IMR-90 (cell line): ENCODE measurements at regions not wholly inside any gene's neighbourhood (a gene's known extent, or its start where the extent isn't known, plus 50 kb on each side); places are given as distances from the start of the nearest gene placed in this dataset.

Experiments
- ATAC-seq: fragments of 200-7000 bp; cut with Tn5 transposase; 2 replicates; pipeline ENCODE4 v1.9.1; 2020; ENCODE audit warnings: low read depth, mild to moderate bottlenecking, moderate library complexity
- BruUV-seq: library from RNA; stranded (reverse); fragments of 400-500 nt; replicated peaks from 2 replicates; lab custom pipeline; 2021; lab: Mats Ljungman, UMichigan
- CTCF ChIA-PET: fragments of 300-600 bp; formaldehyde crosslinking; extraction: SDS; loops from one replicate; lab custom pipeline; 2021; ENCODE audit warnings: antibody characterized with exemption; lab: Yijun Ruan, JAX
- POLR2A ChIA-PET: fragments of 300-600 bp; sonication (Branson Sonifier 250); formaldehyde crosslinking; loops from one replicate; lab custom pipeline; 2022; ENCODE audit warnings: antibody characterized with exemption; ENCODE audit not compliant: unreplicated experiment; lab: Charles Lee
- DNase-seq: peaks from one replicate; pipeline ENCODE4 v3.0.0; 2013
- H2AFZ ChIP-seq: replicated peaks from 2 replicates; pipeline ENCODE3; 2013; ENCODE audit warnings: low read length, mild to moderate bottlenecking; ENCODE audit not compliant: poor library complexity
- H2AK5ac ChIP-seq: 2 replicates; pipeline ENCODE4 v1.6.1; 2013; ENCODE audit warnings: low read depth, low read length, inconsistent platforms
- H2AK9ac ChIP-seq: replicated peaks from 2 replicates; pipeline ENCODE3; 2013; ENCODE audit warnings: mild to moderate bottlenecking, low read depth, low read length, moderate library complexity; ENCODE audit not compliant: poor library complexity
- H2BK120ac ChIP-seq: 2 replicates; pipeline ENCODE4 v1.6.1; 2013; ENCODE audit warnings: low read depth, low read length, inconsistent platforms
- H2BK15ac ChIP-seq: 3 replicates; pipeline ENCODE4 v1.6.1; 2013; ENCODE audit warnings: low read depth, low read length, inconsistent platforms
- H2BK20ac ChIP-seq: 2 replicates; pipeline ENCODE4 v1.6.1; 2013; ENCODE audit warnings: low read depth, mild to moderate bottlenecking, inconsistent platforms, low read length, moderate library complexity
- H2BK5ac ChIP-seq: 2 replicates; pipeline ENCODE4 v1.6.1; 2013; ENCODE audit warnings: mild to moderate bottlenecking, low read depth, low read length, inconsistent platforms; ENCODE audit not compliant: poor library complexity, severe bottlenecking
- H3K14ac ChIP-seq: replicated peaks from 2 replicates; pipeline ENCODE4 v1.6.1; 2013; ENCODE audit warnings: low read depth, low read length, inconsistent platforms
- H3K18ac ChIP-seq: 2 replicates; pipeline ENCODE4 v1.6.1; 2013; ENCODE audit warnings: low read depth, low read length, control low read depth
- H3K23ac ChIP-seq: 2 replicates; pipeline ENCODE4 v1.6.1; 2013; ENCODE audit warnings: low read depth, low read length, inconsistent platforms
- H3K27ac ChIP-seq: 2 replicates; pipeline ENCODE4 v1.5.1; 2013; ENCODE audit warnings: mild to moderate bottlenecking, control low read depth, low read length; ENCODE audit not compliant: insufficient read depth
- H3K27me3 ChIP-seq: 2 replicates; pipeline ENCODE4 v1.6.1; 2013; ENCODE audit warnings: low read length; ENCODE audit not compliant: control insufficient read depth, insufficient read depth
- H3K36me3 ChIP-seq: 2 replicates; pipeline ENCODE4 v1.6.1; 2013; ENCODE audit warnings: low read length, mixed read lengths; ENCODE audit not compliant: control insufficient read depth, insufficient read depth
- H3K4ac ChIP-seq: 2 replicates; pipeline ENCODE4 v1.6.1; 2013; ENCODE audit warnings: low read depth, low read length, inconsistent platforms
- H3K4me1 ChIP-seq: 2 replicates; pipeline ENCODE4 v1.6.1; 2013; ENCODE audit warnings: low read length, mixed read lengths; ENCODE audit not compliant: control insufficient read depth, insufficient read depth
- H3K4me2 ChIP-seq: 2 replicates; pipeline ENCODE4 v1.6.1; 2013; ENCODE audit warnings: low read depth, mild to moderate bottlenecking, control low read depth, low read length, moderate library complexity
- H3K4me3 ChIP-seq: 2 replicates; pipeline ENCODE4 v1.5.1; 2013; ENCODE audit warnings: low read depth, mild to moderate bottlenecking, control low read depth, low read length, moderate library complexity; ENCODE audit not compliant: insufficient read depth
- H3K56ac ChIP-seq: 2 replicates; pipeline ENCODE4 v1.6.1; 2013; ENCODE audit warnings: low read length, inconsistent platforms; ENCODE audit not compliant: insufficient read depth; ENCODE audit errors: extremely low read depth
- H3K79me1 ChIP-seq, 2 experiments: 2 replicates each; pipeline ENCODE4 v1.6.1; 2013; ENCODE audit warnings: low read length in 2 of 2, inconsistent platforms in 1 of 2, low read depth in 1 of 2
- H3K9ac ChIP-seq: 2 replicates; pipeline ENCODE4 v1.6.1; 2013; ENCODE audit warnings: low read depth, low read length, control low read depth
- H3K9me1 ChIP-seq: 2 replicates; pipeline ENCODE4 v1.6.1; 2013; ENCODE audit warnings: low read length, inconsistent platforms; ENCODE audit not compliant: insufficient read depth
- H3K9me3 ChIP-seq: 2 replicates; pipeline ENCODE4 v1.6.1; 2013; ENCODE audit warnings: low read length; ENCODE audit not compliant: control insufficient read depth, insufficient read depth
- H4K20me1 ChIP-seq: 2 replicates; pipeline ENCODE4 v1.6.1; 2013; ENCODE audit warnings: low read length, inconsistent platforms; ENCODE audit not compliant: insufficient read depth
- H4K5ac ChIP-seq: 2 replicates; pipeline ENCODE4 v1.6.1; 2013; ENCODE audit warnings: mild to moderate bottlenecking, low read depth, low read length, control low read depth
- H4K8ac ChIP-seq, 2 experiments: 2 replicates each; pipeline ENCODE4 v1.6.1; 2013; ENCODE audit warnings: low read depth in 2 of 2, low read length in 2 of 2, control low read depth in 1 of 2, inconsistent platforms in 1 of 2
- H4K91ac ChIP-seq: 2 replicates; pipeline ENCODE4 v1.6.1; 2013; ENCODE audit warnings: low read depth, low read length, inconsistent platforms; ENCODE audit not compliant: insufficient read depth
- BHLHE40 ChIP-seq: fragments of 150-350 bp; IDR thresholded peaks from 2 replicates; pipeline ENCODE4 v1.6.1; 2016; ENCODE audit warnings: mild to moderate bottlenecking, low read depth, low read length
- CEBPB ChIP-seq: IDR thresholded peaks from 2 replicates; pipeline ENCODE4 v1.6.1; 2012; ENCODE audit warnings: low read depth, low read length, improper control_type of control experiment
- CHD1 ChIP-seq: IDR thresholded peaks from 2 replicates; pipeline ENCODE4 v1.6.1; 2012; ENCODE audit warnings: low read depth, low read length, improper control_type of control experiment
- CTCF ChIP-seq: conservative IDR thresholded peaks from 2 replicates; pipeline ENCODE4 v1.5.1; 2012; ENCODE audit warnings: mild to moderate bottlenecking, low read depth, low read length, improper control_type of control experiment
- ELK1 ChIP-seq: fragments of 150-350 bp; IDR thresholded peaks from 2 replicates; pipeline ENCODE4 v1.6.1; 2016; ENCODE audit warnings: low read depth, mild to moderate bottlenecking, low read length, moderate library complexity, borderline replicate concordance
- FOS ChIP-seq: fragments of 150-350 bp; IDR thresholded peaks from 2 replicates; pipeline ENCODE4 v1.6.1; 2016; ENCODE audit warnings: low read depth, low read length
- MAFK ChIP-seq: IDR thresholded peaks from 2 replicates; pipeline ENCODE4 v1.6.1; 2012; ENCODE audit warnings: low read depth, low read length, improper control_type of control experiment
- MAZ ChIP-seq: IDR thresholded peaks from 2 replicates; pipeline ENCODE4 v1.6.1; 2012; ENCODE audit warnings: low read depth, mild to moderate bottlenecking, low read length, improper control_type of control experiment, moderate library complexity, borderline replicate concordance
- MXI1 ChIP-seq: IDR thresholded peaks from 2 replicates; pipeline ENCODE4 v1.6.1; 2012; ENCODE audit warnings: low read depth, mild to moderate bottlenecking, low read length, moderate library complexity, borderline replicate concordance
- NFE2L2 ChIP-seq: fragments of 150-350 bp; IDR thresholded peaks from 2 replicates; pipeline ENCODE4 v1.6.1; 2016; ENCODE audit warnings: low read depth, mild to moderate bottlenecking, low read length
- RAD21 ChIP-seq: IDR thresholded peaks from 2 replicates; pipeline ENCODE4 v1.6.1; 2012; ENCODE audit warnings: low read length, improper control_type of control experiment
- RCOR1 ChIP-seq: IDR thresholded peaks from 2 replicates; pipeline ENCODE4 v1.6.1; 2012; ENCODE audit warnings: mild to moderate bottlenecking, low read length, improper control_type of control experiment; ENCODE audit not compliant: insufficient replicate concordance
- SMC3 ChIP-seq: fragments of 150-350 bp; IDR thresholded peaks from 2 replicates; pipeline ENCODE4 v1.6.1; 2016; ENCODE audit warnings: low read depth, mild to moderate bottlenecking, antibody characterized with exemption, low read length, moderate library complexity
- USF2 ChIP-seq: fragments of 150-350 bp; IDR thresholded peaks from 2 replicates; pipeline ENCODE4 v1.6.1; 2017; ENCODE audit warnings: mild to moderate bottlenecking, antibody characterized with exemption, low read length, low read depth
- dilution Hi-C: fragments of 300-500 bp; cut with HindIII; formaldehyde crosslinking; loops from one replicate; pipeline ENCODE4 v1.14.3; 2018; ENCODE audit warnings: low sequenced_read_pairs; ENCODE audit not compliant: unreplicated experiment
- in situ Hi-C: fragments of 300-500 bp; cut with MboI; formaldehyde crosslinking; loops from 3 replicates; pipeline ENCODE4 v1.14.3; 2019; ENCODE audit warnings: low sequenced_read_pairs, inconsistent platforms, mixed read lengths
- intact Hi-C: fragments of 100-400 bp; cut with micrococcal nuclease; formaldehyde crosslinking; loops from 2 replicates; pipeline ENCODE4 v1.10.0; 2022

- dilution Hi-C loops, result no loop called here
- ATAC-seq (no peak), DNase-seq (no peak)
- no TSS peak for BruUV-seq
- Histone ChIP-seq H3K27ac (no peak overlapping the region), H3K36me3 (no peaks in the 10 kb centered on the region), H3K14ac (no peak overlapping the region), H3K9me1 (no peaks in the 10 kb centered on the region), H3K4ac (no peak overlapping the region), H3K4me3 (no peak overlapping the region), H3K27me3 (no peaks in the 10 kb centered on the region), H3K4me1 (peaks cover 2% of the 10 kb centered on the region; the same call in 1 of the 2 replicates), H3K9ac (no peak overlapping the region), H3K23ac (no peak overlapping the region), H4K20me1 (no peaks in the 10 kb centered on the region), H4K8ac (no peak overlapping the region), H2BK120ac (no peak overlapping the region), H3K79me1 (no peaks in the 10 kb centered on the region), H2BK20ac (no peak overlapping the region), H2BK15ac (no peak overlapping the region), H2AFZ (no peak overlapping the region), H2BK5ac (no peak overlapping the region), H3K9me3 (no peaks in the 10 kb centered on the region), H3K56ac (no peak overlapping the region), H2AK9ac (no peak overlapping the region), H4K5ac (no peak overlapping the region), H3K18ac (0 out of 2 replicates have a peak overlapping the region, but pooled peaks have one; percentile 15), H2AK5ac (no peak overlapping the region), H4K91ac (no peak overlapping the region), H3K4me2 (no peak overlapping the region)
- ChIA-PET CTCF (interaction anchor here (1.5 kb wide), 1 partner anchor 118 kb away, joined by 3 read pairs; no protein-coding TSS in a partner anchor), POLR2A (no interaction called here)
- in situ Hi-C loops, result no loop called here
- intact Hi-C loops, result loop anchor here (10.0 kb wide), 1 partner anchor 630 kb away; no protein-coding TSS in a partner anchor
- TF ChIP-seq BHLHE40 (no peak), MAZ (no peak), CHD1 (no peak), CTCF (no peak), RAD21 (no peak), ELK1 (no peak), SMC3 (no peak), USF2 (no peak), MXI1 (no peak), CEBPB (no peak), RCOR1 (no peak), MAFK (no peak), NFE2L2 (no peak), FOS (no peak)
Measured at GRCh38 chr12:42704340-42704739, 114.8 kb upstream of the PRICKLE1 start.
